ENCODE measurements at regions not wholly inside any gene's neighbourhood (a gene's known extent, or its start where the extent isn't known, plus 50 kb on each side); places are given as distances from the start of the nearest gene placed in this dataset.

DNA sequence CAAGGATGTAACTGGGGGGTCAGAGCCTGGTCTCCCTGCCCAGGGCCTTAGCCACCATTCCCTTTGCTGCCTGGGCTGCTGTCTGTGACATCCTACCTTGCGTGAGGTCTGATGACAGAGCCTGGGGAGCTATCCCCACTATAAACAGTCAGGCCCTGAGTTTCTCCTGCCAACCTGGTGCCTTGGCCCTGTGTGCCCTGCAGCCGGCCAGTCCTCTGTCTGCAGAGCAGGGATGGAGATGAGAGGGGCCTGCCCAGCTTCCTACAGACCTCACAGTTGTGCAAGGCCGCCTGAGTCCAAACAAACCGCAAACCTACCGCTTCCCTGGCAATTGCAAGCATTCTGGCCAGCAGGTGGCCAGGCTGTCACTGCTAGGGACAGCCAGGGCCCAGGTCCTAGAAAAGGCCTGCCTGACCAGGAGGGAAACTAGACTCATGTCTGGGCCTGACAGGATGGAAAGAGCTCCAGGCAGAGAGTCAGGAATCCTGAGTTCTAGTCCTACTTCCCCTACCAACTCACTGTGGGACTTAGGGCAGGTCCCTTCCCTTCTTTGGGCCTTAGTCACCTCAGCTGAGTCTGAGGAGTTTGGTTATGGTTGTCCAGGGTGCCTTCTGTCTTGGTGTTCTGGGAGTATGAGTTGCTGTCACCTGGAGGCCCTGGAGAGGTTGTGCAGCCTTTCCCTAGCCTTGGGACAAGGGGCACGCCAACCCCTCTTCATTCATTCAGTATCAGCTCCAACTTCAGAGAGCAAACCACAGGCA is 86.2 kb downstream of the VEGFA start (continued):
- TF ChIP-seq KDM4B (CRISPR knock-in tag; IDR thresholded peaks at IDR 0.05) (peak; percentile 74; the same call in 1 of the 2 replicates), ZNF563 (CRISPR knock-in tag; IDR thresholded peaks at IDR 0.05) (no peak), MEIS2 (CRISPR knock-in tag; IDR thresholded peaks at IDR 0.05) (no peak; the same call in 1 of the 2 replicates), FIP1L1 (IDR thresholded peaks at IDR 0.05; ENCODE audit: borderline replicate concordance, insufficient read depth, low read depth, low read length) (no peak), SRY (CRISPR knock-in tag; IDR thresholded peaks at IDR 0.05) (0 out of 2 replicates have a peak, but pooled peaks have one; percentile 34), GPN1 (CRISPR knock-in tag; IDR thresholded peaks at IDR 0.05; ENCODE audit: borderline replicate concordance) (no peak), ZNF432 (CRISPR knock-in tag; IDR thresholded peaks at IDR 0.05; ENCODE audit: borderline replicate concordance) (no peak), ZNF34 (CRISPR knock-in tag; IDR thresholded peaks at IDR 0.05; ENCODE audit: borderline replicate concordance) (no peak), MIER2 (CRISPR knock-in tag; IDR thresholded peaks at IDR 0.05) (peak; percentile 85; the same call in 1 of the 2 replicates), CREM (IDR thresholded peaks at IDR 0.05) (no peak), CREM (CRISPR knock-in tag; IDR thresholded peaks at IDR 0.05) (no peak), NR2F6 (IDR thresholded peaks at IDR 0.05) (no peak; the same call in 1 of the 2 replicates), NR2F6 (CRISPR knock-in tag; IDR thresholded peaks at IDR 0.05) (peak; percentile 87), REPIN1 (CRISPR knock-in tag; IDR thresholded peaks at IDR 0.05; ENCODE audit: borderline replicate concordance, low read depth) (peak; percentile 87; the same call in 1 of the 2 replicates), ZNF121 (CRISPR knock-in tag; IDR thresholded peaks at IDR 0.05) (peak; percentile 71), ZKSCAN1 (IDR thresholded peaks at IDR 0.05; ENCODE audit: low read length) (no peak), ZNF614 (CRISPR knock-in tag; IDR thresholded peaks at IDR 0.05; ENCODE audit: borderline replicate concordance) (peak; percentile 95; the same call in 1 of the 2 replicates), STAG1 (CRISPR knock-in tag; IDR thresholded peaks at IDR 0.05) (peak; percentile 96), ZNF83 (CRISPR knock-in tag; IDR thresholded peaks at IDR 0.05; ENCODE audit: borderline replicate concordance) (no peak)
- TF ChIP-seq, protein P1, sequence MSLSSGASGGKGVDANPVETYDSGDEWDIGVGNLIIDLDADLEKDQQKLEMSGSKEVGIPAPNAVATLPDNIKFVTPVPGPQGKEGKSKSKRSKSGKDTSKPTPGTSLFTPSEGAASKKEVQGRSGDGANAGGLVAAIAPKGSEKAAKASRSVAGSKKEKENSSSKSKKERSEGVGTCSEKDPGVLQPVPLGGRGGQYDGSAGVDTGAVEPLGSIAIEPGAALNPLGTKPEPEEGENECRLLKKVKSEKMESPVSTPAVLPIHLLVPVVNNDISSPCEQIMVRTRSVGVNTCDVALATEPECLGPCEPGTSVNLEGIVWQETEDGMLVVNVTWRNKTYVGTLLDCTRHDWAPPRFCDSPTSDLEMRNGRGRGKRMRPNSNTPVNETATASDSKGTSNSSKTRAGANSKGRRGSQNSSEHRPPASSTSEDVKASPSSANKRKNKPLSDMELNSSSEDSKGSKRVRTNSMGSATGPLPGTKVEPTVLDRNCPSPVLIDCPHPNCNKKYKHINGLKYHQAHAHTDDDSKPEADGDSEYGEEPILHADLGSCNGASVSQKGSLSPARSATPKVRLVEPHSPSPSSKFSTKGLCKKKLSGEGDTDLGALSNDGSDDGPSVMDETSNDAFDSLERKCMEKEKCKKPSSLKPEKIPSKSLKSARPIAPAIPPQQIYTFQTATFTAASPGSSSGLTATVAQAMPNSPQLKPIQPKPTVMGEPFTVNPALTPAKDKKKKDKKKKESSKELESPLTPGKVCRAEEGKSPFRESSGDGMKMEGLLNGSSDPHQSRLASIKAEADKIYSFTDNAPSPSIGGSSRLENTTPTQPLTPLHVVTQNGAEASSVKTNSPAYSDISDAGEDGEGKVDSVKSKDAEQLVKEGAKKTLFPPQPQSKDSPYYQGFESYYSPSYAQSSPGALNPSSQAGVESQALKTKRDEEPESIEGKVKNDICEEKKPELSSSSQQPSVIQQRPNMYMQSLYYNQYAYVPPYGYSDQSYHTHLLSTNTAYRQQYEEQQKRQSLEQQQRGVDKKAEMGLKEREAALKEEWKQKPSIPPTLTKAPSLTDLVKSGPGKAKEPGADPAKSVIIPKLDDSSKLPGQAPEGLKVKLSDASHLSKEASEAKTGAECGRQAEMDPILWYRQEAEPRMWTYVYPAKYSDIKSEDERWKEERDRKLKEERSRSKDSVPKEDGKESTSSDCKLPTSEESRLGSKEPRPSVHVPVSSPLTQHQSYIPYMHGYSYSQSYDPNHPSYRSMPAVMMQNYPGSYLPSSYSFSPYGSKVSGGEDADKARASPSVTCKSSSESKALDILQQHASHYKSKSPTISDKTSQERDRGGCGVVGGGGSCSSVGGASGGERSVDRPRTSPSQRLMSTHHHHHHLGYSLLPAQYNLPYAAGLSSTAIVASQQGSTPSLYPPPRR (CRISPR knock-in tag; IDR thresholded peaks at IDR 0.05; ENCODE audit: borderline replicate concordance), result 0 out of 2 replicates have a peak, but pooled peaks have one; percentile 63
- TF ChIP-seq, protein P2, sequence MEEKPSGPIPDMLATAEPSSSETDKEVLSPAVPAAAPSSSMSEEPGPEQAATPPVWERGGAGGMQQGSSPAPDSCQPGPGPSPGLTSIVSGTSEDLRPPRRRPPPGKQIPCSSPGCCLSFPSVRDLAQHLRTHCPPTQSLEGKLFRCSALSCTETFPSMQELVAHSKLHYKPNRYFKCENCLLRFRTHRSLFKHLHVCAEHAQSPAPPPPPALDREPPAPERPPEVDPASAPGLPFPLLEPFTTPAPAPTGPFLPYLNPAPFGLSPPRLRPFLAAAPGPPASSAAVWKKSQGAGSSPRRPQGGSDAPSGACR (CRISPR knock-in tag; IDR thresholded peaks at IDR 0.05), result peak; percentile 62; the same call in 1 of the 2 replicates
- TF ChIP-seq, protein P3, sequence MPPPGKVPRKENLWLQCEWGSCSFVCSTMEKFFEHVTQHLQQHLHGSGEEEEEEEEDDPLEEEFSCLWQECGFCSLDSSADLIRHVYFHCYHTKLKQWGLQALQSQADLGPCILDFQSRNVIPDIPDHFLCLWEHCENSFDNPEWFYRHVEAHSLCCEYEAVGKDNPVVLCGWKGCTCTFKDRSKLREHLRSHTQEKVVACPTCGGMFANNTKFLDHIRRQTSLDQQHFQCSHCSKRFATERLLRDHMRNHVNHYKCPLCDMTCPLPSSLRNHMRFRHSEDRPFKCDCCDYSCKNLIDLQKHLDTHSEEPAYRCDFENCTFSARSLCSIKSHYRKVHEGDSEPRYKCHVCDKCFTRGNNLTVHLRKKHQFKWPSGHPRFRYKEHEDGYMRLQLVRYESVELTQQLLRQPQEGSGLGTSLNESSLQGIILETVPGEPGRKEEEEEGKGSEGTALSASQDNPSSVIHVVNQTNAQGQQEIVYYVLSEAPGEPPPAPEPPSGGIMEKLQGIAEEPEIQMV (CRISPR knock-in tag; IDR thresholded peaks at IDR 0.05; ENCODE audit: low read depth), result peak; percentile 38; the same call in 1 of the 2 replicates
- TF ChIP-seq, protein P4, sequence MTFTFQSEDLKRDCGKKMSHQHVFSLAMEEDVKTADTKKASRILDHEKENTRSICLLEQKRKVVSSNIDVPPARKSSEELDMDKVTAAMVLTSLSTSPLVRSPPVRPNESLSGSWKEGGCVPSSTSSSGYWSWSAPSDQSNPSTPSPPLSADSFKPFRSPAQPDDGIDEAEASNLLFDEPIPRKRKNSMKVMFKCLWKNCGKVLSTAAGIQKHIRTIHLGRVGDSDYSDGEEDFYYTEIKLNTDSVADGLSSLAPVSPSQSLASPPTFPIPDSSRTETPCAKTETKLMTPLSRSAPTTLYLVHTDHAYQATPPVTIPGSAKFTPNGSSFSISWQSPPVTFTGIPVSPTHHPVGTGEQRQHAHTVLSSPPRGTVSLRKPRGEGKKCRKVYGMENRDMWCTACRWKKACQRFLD (CRISPR knock-in tag; IDR thresholded peaks at IDR 0.05; ENCODE audit: borderline replicate concordance), result 0 out of 2 replicates have a peak, but pooled peaks have one; percentile 68
